DOHH2 (cell line): ENCODE measurements at regions not wholly inside any gene's neighbourhood (a gene's known extent, or its start where the extent isn't known, plus 50 kb on each side); places are given as distances from the start of the nearest gene placed in this dataset.

Experiments
- CTCF ChIP-seq: fragments of 200-600 bp; sonication (generic); IDR thresholded peaks from one replicate; pipeline ENCODE4 v1.5.1; 2014; ENCODE audit warnings: antibody characterized with exemption, mild to moderate bottlenecking, low read depth, low read length; ENCODE audit not compliant: poor library complexity, severe bottlenecking
- EZH2phosphoT487 ChIP-seq: fragments of 200-600 bp; sonication (generic); IDR thresholded peaks from 2 replicates; pipeline ENCODE4 v1.6.1; 2017; ENCODE audit warnings: borderline replicate concordance, mild to moderate bottlenecking, antibody characterized with exemption, low read length, moderate library complexity, mixed read lengths

GRCh38 chr4:86451560-86452330 is 91.9 kb upstream of the MAPK10 start:
- no peak for TF ChIP-seq CTCF
- TF ChIP-seq EZH2phosphoT487, result no peak
